HL-60 (cell line): ENCODE measurements at regions not wholly inside any gene's neighbourhood (a gene's known extent, or its start where the extent isn't known, plus 50 kb on each side); places are given as distances from the start of the nearest gene placed in this dataset.

Experiments
- DNase-seq, 2 experiments: peaks; one replicate each; pipeline ENCODE4 v3.0.0-alpha.2; 2010 to 2020; ENCODE audit warnings: low read depth in 1 of 2, low spot score in 1 of 2
- H3K27ac ChIP-seq: fragments of 250-450 bp; sonication (Bioruptor Pico); replicated peaks from 2 replicates; pipeline ENCODE4 v1.5.1; 2020; ENCODE audit warnings: mild to moderate bottlenecking, moderate library complexity
- H3K27me3 ChIP-seq: fragments of 250-450 bp; sonication (Bioruptor Pico); 2 replicates; pipeline ENCODE4 v1.5.1; 2021; ENCODE audit warnings: mild to moderate bottlenecking, moderate library complexity; ENCODE audit not compliant: insufficient read depth, poor library complexity, severe bottlenecking
- H3K4me3 ChIP-seq: replicated peaks from 2 replicates; pipeline ENCODE4 v1.5.1; 2011; ENCODE audit warnings: mild to moderate bottlenecking, control low read depth, low read length; ENCODE audit not compliant: insufficient read depth
- GABPA ChIP-seq: IDR thresholded peaks from 2 replicates; pipeline ENCODE4 v1.6.1; 2012; ENCODE audit warnings: low read depth
- POLR2AphosphoS5 ChIP-seq: IDR thresholded peaks from 2 replicates; pipeline ENCODE4 v1.6.1; 2012; ENCODE audit warnings: low read depth
- SPI1 ChIP-seq: IDR thresholded peaks from 2 replicates; pipeline ENCODE4 v1.6.1; 2012; ENCODE audit warnings: low read depth, mild to moderate bottlenecking, borderline replicate concordance
- TF ChIP-seq, protein P1 (sequence below): IDR thresholded peaks from one replicate; pipeline ENCODE4 v1.5.1; 2011; ENCODE audit warnings: low read length, control low read depth, inconsistent platforms; ENCODE audit not compliant: insufficient read depth
- TF ChIP-seq, protein P2 (sequence below): IDR thresholded peaks from 2 replicates; pipeline ENCODE4 v1.6.1; 2012; ENCODE audit warnings: low read depth; ENCODE audit not compliant: insufficient replicate concordance

DNA sequence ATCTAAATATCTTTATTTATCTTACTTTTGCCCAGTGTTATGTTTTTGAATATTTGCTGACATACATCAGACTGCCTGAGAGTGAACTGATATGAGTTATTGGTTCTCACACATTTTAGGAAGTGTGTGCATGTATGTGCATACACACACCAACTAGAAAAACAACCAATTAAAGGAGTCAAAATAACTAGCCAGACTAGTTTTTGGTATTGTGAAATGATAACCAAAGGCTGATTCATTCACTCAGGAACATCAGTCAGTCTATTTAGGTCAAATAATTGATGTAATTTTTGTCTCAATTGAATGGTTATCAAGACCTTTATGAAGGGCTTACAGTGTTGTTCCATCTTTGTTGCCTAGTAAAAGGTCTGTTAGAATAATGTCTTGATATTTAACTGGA, 369.3 kb upstream of the VRK2 start:
- TF ChIP-seq GABPA (no peak), POLR2AphosphoS5 (no peak)
- no peaks in the 10 kb centered on the region for H3K27me3 ChIP-seq
- no peak overlapping the region for H3K4me3 ChIP-seq
- DNase-seq = no peak
- H3K27ac ChIP-seq = no peak overlapping the region

DNA sequence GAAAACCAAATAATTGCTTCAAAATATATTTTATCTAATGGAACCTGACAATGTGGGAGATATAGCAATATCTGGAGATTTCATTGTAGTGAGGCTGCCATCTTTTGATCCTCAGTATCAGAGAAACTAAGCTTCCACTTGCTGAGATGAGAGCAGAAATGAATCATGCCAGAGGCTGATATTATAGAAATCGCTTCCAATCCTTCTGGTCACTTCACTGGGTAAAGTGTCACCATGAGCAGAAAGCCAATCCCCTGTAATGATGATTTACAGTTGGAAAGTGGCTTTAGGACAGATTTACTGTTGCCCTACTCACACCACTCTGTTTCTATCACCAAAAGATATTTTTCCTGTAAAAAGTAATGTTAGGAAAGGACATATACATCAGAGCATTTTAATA, 365.0 kb upstream of the VRK2 start:
- Histone ChIP-seq H3K27me3 (no peaks in the 10 kb centered on the region), H3K27ac (no peak overlapping the region), H3K4me3 (no peak overlapping the region)
- DNase-seq = no peak
- no peak for TF ChIP-seq POLR2AphosphoS5
- TF ChIP-seq SPI1 = no peak
- TF ChIP-seq, protein P1, sequence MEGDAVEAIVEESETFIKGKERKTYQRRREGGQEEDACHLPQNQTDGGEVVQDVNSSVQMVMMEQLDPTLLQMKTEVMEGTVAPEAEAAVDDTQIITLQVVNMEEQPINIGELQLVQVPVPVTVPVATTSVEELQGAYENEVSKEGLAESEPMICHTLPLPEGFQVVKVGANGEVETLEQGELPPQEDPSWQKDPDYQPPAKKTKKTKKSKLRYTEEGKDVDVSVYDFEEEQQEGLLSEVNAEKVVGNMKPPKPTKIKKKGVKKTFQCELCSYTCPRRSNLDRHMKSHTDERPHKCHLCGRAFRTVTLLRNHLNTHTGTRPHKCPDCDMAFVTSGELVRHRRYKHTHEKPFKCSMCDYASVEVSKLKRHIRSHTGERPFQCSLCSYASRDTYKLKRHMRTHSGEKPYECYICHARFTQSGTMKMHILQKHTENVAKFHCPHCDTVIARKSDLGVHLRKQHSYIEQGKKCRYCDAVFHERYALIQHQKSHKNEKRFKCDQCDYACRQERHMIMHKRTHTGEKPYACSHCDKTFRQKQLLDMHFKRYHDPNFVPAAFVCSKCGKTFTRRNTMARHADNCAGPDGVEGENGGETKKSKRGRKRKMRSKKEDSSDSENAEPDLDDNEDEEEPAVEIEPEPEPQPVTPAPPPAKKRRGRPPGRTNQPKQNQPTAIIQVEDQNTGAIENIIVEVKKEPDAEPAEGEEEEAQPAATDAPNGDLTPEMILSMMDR = no peak
- TF ChIP-seq, protein P2, sequence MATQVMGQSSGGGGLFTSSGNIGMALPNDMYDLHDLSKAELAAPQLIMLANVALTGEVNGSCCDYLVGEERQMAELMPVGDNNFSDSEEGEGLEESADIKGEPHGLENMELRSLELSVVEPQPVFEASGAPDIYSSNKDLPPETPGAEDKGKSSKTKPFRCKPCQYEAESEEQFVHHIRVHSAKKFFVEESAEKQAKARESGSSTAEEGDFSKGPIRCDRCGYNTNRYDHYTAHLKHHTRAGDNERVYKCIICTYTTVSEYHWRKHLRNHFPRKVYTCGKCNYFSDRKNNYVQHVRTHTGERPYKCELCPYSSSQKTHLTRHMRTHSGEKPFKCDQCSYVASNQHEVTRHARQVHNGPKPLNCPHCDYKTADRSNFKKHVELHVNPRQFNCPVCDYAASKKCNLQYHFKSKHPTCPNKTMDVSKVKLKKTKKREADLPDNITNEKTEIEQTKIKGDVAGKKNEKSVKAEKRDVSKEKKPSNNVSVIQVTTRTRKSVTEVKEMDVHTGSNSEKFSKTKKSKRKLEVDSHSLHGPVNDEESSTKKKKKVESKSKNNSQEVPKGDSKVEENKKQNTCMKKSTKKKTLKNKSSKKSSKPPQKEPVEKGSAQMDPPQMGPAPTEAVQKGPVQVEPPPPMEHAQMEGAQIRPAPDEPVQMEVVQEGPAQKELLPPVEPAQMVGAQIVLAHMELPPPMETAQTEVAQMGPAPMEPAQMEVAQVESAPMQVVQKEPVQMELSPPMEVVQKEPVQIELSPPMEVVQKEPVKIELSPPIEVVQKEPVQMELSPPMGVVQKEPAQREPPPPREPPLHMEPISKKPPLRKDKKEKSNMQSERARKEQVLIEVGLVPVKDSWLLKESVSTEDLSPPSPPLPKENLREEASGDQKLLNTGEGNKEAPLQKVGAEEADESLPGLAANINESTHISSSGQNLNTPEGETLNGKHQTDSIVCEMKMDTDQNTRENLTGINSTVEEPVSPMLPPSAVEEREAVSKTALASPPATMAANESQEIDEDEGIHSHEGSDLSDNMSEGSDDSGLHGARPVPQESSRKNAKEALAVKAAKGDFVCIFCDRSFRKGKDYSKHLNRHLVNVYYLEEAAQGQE = no peak
- TF ChIP-seq GABPA = no peak

DNA sequence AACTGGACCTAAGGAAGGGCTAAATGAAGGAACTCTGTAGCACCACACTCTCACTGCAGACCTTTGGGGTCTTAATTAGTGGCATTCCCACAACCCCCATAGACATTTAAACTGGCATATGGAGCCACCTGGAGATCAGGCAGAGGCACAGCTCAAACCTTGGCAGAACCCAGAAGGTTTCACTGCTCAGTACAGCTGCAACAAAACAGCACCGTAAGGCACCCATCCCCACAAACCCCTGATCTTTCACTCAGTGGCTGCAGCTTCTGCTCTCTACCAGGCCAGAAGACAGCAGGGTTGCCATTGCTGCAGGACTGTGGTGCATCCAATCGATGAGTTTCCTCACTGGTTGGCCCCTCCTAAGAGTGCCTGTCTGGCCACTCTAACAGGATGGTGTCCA, 361.6 kb upstream of the VRK2 start:
- Histone ChIP-seq H3K4me3 (no peak overlapping the region), H3K27me3 (no peaks in the 10 kb centered on the region), H3K27ac (no peak overlapping the region)
- DNase-seq = no peak
- TF ChIP-seq, protein P1 = no peak
- TF ChIP-seq, protein P2 = no peak
- TF ChIP-seq SPI1 (no peak), POLR2AphosphoS5 (no peak)

GRCh38 chr2:57692395-57692794, 354.2 kb upstream of the VRK2 start:
- Histone ChIP-seq H3K4me3 (no peak overlapping the region), H3K27me3 (no peaks in the 10 kb centered on the region), H3K27ac (no peak overlapping the region)
- DNase-seq = no peak
- TF ChIP-seq, protein P1 = no peak
- TF ChIP-seq POLR2AphosphoS5 = no peak
- TF ChIP-seq, protein P2 = no peak
- no peak for TF ChIP-seq SPI1
- no peak for TF ChIP-seq GABPA
